ENCODE measurements at regions not wholly inside any gene's neighbourhood (a gene's known extent, or its start where the extent isn't known, plus 50 kb on each side); places are given as distances from the start of the nearest gene placed in this dataset.

- TF ChIP-seq CTCF (IDR thresholded peaks at IDR 0.05; ENCODE audit: insufficient read depth, low read length) = no peak
- no peak for TF ChIP-seq POLR2AphosphoS5 (IDR thresholded peaks at IDR 0.05; ENCODE audit: low read depth)
- TF ChIP-seq GABPA (IDR thresholded peaks at IDR 0.05; ENCODE audit: low read depth) = no peak
Observed at GRCh38 chr21:15455819-15456462, 273.8 kb upstream of the USP25 start.
